Colon (tissue), 2 donors: ENCODE measurements at regions not wholly inside any gene's neighbourhood (a gene's known extent, or its start where the extent isn't known, plus 50 kb on each side); places are given as distances from the start of the nearest gene placed in this dataset.

Experiments
- FAIRE-seq: peaks from 2 replicates; lab custom pipeline; 2012; peaks lifted over from hg19 to GRCh38; lab: Jason Lieb, UNC
- donor health status: control.
- donor health status: control.

GRCh38 chr14:26766726-26767125, 168.9 kb upstream of the NOVA1 start:
- no peak for FAIRE-seq

DNA sequence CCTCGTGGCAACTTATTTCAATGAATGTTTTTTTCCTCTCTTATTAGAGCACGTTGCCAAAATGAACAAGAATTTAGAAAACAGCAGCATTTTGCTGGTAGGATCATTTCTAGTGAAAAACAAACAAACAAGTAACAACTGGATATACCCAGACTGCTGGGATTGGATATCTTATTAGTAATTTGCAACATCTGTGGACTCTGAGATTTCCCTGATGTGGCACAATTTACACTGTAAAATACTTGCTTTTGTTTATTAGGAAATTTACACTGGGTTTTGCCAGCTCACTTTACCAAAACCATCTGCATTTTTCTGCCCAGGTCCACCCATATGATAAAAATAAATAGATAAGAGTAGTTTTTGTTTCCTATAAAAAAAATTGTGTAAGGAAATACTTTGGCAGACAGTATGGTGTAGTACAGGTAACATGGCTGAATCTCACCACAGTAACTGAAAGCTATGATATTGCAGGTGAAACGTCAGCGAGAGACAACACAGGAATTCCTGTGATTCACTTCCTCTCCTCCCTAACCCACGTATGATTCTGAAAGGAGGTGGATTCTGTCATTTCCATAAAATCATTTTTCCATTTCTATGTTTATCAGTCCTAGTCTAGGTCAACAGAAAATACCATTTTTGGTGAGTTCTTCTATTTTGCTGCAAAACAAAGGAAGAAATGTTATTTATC, 176.2 kb upstream of the NOVA1 start:
- FAIRE-seq = no peak

- FAIRE-seq = no peak
These were observed 178.1 kb upstream of the NOVA1 start for GRCh38 chr14:26775765-26776563.

DNA sequence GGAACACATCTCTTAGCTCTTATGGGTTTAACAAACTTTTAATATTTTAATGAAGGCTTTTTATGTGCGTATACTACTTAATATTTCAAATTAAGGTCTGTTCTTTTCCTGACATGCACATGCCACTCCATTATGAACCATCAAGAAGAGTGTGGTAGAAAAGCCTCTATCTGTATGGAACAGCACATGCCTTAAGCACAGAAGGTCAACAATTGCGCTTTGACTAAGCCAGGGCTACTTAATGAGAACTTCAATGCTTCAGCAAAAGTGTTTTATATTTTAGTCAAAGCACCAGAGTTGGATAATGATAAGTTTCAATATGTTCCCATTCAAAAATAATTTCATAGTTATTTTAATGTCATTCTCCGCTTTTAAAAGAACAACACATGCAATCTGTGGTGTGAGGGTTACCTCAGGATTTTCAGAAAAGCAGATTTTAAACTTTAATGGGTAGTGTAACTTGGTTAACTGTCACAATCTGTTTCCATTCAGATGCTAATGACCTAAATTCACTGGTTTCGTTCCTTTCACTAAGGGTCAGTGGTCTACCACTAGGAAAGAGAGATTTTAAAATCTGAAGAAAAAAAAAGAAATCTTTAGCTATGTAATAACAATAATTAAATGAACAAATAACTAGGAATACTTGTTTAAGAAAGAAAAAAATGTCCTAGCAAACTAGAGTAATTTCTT, 193.4 kb upstream of the NOVA1 start:
- FAIRE-seq = no peak

DNA sequence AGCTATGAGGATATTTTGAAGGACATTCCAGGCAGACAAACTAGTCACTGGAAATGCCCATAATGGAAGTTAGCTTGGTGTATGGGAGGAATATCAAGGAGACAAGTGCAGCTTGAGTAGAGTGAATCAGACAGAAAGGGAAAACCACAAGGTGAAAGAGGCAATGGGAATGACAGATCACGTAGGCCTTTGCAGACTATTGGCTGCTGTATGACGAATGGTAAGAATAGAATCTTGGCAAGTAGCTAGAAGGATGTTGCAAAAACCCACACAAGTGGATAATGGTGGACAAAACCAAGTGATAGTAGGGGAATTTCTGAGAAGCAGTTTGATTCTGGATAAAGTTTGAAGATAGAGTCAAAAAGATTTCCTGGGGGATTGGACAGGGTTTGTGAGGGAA, 196.9 kb upstream of the NOVA1 start:
- FAIRE-seq = no peak

- FAIRE-seq = no peak
These were observed 210.6 kb upstream of the NOVA1 start for GRCh38 chr14:26808407-26808806.

DNA sequence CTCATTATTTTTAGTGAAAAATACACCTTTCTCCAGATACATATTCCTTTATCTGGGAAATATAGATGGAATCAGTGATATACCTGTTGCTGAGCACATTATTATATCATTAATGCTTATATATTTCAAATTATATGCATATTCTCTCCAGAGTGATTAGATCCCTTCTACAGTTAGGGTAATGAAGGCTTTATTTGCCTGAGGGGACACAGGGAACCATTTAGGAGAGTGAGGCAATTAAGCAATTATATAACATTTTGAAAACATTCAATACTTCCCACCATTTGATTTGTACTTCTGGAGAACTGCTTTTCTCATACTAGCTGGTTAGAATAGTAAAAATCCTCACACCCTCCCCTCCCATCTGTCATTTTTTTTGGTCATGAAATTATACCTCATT, 212.8 kb upstream of the NOVA1 start:
- no peak for FAIRE-seq

DNA sequence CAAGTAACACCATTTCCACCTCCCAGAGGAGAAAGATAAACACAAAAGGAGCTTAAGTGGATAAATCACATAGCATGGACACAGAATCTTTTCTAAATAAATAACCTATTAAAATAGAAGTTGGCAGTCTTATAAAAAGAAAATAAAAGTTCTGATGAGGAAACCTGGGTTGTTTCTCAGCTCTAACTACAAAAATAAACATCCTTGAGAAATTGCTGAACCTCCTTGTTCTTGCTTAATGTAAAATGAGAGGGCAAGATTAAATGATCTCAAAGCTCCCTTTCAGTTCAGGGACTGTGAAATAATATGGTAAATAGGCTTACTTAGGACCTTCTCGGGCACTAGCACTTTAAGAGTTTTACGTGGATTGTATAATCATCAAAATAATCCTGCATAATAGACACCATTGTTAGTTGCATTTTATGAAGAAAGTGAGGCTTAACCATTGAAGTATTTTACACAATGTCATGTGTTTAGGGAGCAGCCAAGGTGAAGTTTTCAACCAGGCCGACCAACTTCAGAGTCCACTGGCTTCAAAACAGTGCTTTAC, 214.0 kb upstream of the NOVA1 start:
- no peak for FAIRE-seq

DNA sequence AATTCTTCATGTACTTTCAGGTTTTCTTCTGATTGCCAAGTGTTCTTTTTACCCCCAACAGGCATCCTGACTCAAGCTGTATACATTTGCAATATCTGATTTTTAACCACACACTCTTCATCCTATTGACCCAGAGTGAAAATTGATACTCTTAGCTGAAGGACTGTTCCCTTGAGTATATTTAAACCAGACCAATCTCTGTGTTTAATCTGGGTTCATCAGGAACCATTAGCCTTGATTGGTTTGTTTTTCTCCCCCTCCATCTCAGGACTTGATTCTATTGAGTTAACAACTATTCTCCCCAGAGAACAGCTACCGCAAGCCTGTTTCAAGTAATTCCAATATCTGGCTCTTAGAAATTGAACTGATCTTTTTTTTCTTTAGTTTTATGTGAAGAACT, 222.3 kb upstream of the NOVA1 start:
- FAIRE-seq = no peak

- no peak for FAIRE-seq
These were observed 222.7 kb upstream of the NOVA1 start for GRCh38 chr14:26820572-26820971.

DNA sequence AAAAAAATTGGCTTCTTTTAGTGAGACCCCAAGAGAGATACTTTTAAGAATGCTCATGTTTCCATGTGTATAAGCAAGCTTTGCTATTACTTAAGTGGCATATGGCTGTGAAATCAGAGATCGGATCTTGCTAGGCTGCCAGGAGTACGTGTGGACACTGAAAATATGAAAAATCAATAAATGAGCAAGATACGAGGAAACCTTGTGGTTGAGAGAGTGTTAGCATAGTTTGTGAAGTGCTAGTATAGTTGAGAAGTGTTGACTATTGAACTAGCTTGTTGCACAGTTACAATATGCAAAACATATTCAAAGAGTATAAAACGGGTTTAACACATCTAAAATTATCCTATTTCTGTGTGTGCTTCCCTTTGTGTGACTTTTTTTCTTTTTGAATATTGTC, 230.9 kb upstream of the NOVA1 start:
- no peak for FAIRE-seq

DNA sequence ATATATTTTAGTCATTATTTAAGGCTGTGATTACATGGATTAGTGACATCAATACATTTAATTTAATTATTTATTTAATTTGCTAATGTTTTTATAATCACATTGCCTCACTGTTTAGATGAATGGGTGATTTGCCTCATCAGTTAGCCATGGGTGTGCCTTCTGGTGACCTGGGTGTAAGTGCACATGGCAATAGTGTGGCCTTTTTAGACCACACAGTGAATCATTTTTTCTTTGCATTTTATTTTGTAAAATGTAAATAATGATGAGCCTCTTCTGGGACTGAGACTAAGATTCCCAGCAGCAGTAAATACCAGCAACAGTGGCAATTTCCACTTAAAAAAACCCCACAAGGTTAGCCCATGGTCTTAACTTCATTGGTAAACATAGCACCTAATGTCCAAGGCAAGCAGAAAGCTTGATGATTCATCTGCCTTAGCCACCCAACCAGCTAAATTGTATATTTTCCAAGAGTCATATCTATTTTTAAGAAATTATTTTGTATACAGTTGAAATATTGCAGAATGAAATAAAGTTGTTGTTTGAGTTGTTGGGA, 235.9 kb upstream of the NOVA1 start:
- no peak for FAIRE-seq

DNA sequence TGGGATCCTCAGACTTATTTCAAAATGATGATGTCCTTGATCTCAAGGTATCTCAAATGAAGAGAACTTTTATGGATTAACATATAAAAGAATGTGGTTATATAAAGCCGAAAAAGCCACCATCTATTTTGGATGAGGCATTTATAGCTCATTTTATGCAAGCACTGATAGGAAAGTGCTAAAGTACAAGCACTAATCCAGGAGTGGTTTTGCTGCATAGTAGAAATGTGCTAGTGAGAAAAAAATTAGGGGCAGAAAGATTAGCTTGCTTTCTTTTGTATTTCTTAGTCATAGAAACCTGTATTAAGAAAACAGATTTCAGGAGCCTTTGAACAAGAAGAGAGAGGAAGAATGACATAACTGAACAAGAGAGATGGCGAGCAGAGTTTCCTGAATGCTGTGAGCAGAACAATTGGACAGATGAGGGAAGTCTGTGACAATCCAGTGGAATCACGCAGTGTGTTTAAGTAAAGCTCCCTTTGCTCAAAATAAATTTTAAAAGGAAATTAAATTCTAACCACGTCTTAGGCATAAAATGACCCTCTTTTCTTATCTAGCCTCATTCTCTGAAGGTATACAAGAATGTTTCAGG, 238.2 kb upstream of the NOVA1 start:
- FAIRE-seq = no peak

- no peak for FAIRE-seq
These were observed 241.6 kb upstream of the NOVA1 start for GRCh38 chr14:26839481-26839880.

DNA sequence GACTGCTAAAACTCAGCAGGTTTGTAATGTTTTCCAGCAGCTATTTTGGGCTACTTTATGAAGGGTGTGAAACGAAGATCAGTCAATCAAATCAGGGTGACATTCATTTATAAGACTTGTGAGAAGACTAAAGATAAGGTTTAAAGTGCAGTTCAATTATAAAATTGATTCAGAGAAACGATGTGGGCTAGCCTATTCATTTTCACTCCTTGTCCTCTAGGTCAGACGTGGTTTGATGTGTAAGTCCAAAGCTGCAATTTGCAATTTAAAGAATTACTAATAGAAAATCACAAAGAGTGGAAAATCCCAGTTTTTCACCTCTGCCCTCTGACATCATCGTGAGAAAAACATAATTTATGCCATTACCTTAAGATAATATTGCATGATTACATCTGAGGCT, 243.5 kb upstream of the NOVA1 start:
- FAIRE-seq = no peak

- FAIRE-seq = no peak
These were observed 244.3 kb upstream of the NOVA1 start for GRCh38 chr14:26841920-26842741.

GRCh38 chr14:26845151-26845818, 247.5 kb upstream of the NOVA1 start:
- FAIRE-seq = no peak

- FAIRE-seq = no peak
These were observed 248.6 kb upstream of the NOVA1 start for GRCh38 chr14:26846388-26846787.

GRCh38 chr14:26849514-26849913, 251.7 kb upstream of the NOVA1 start:
- FAIRE-seq = no peak

- FAIRE-seq = no peak
These were observed 254.0 kb upstream of the NOVA1 start for GRCh38 chr14:26851793-26852192.
